ENCODE measurements at regions not wholly inside any gene's neighbourhood (a gene's known extent, or its start where the extent isn't known, plus 50 kb on each side); places are given as distances from the start of the nearest gene placed in this dataset.
"Not testable (repeated sequence)": the region's sequence is repeated elsewhere in the genome, so short reads cannot be mapped to it uniquely, and the experiment has no call there.

GRCh38 chr5:36505021-36505420, 101.4 kb upstream of the SLC1A3 start:
- FAIRE-seq: no peak
- TF ChIP-seq CTCF (IDR thresholded peaks at IDR 0.05; ENCODE audit: insufficient read depth, missing control alignments): no peak
- no peak for DNase-seq (ENCODE audit: insufficient read length, low spot score)

GRCh38 chr5:36507332-36507952, 99.0 kb upstream of the SLC1A3 start:
- FAIRE-seq: peak; percentile 29
- TF ChIP-seq CTCF (IDR thresholded peaks at IDR 0.05; ENCODE audit: insufficient read depth, missing control alignments): peak; percentile 78
- peak; percentile 33 for DNase-seq (ENCODE audit: insufficient read length, low spot score)

GRCh38 chr5:36508331-36508730, 98.1 kb upstream of the SLC1A3 start:
- not testable (repeated sequence) for DNase-seq (ENCODE audit: insufficient read length, low spot score); FAIRE-seq

- FAIRE-seq: not testable (repeated sequence)
These were observed 92.8 kb upstream of the SLC1A3 start for GRCh38 chr5:36513647-36514046.

GRCh38 chr5:36519881-36520280, 86.5 kb upstream of the SLC1A3 start:
- no peak for FAIRE-seq
- no peak for DNase-seq (ENCODE audit: insufficient read length, low spot score)
- no peak for TF ChIP-seq CTCF (IDR thresholded peaks at IDR 0.05; ENCODE audit: insufficient read depth, missing control alignments)

More at GRCh38 chr5:36513647-36514046, 92.8 kb upstream of the SLC1A3 start:
- DNase-seq (ENCODE audit: insufficient read length, low spot score): not testable (repeated sequence)

- no peak for TF ChIP-seq CTCF (IDR thresholded peaks at IDR 0.05; ENCODE audit: insufficient read depth, missing control alignments)
- no peak for FAIRE-seq
These were observed 85.2 kb upstream of the SLC1A3 start for GRCh38 chr5:36521219-36521618.

GRCh38 chr5:36521838-36522745, 84.3 kb upstream of the SLC1A3 start:
- TF ChIP-seq CTCF (IDR thresholded peaks at IDR 0.05; ENCODE audit: insufficient read depth, missing control alignments): no peak
- FAIRE-seq (no peak), DNase-seq (ENCODE audit: insufficient read length, low spot score) (no peak)

More at GRCh38 chr5:36521219-36521618, 85.2 kb upstream of the SLC1A3 start:
- no peak for DNase-seq (ENCODE audit: insufficient read length, low spot score)

- FAIRE-seq (no peak), DNase-seq (ENCODE audit: insufficient read length, low spot score) (no peak)
- no peak for TF ChIP-seq CTCF (IDR thresholded peaks at IDR 0.05; ENCODE audit: insufficient read depth, missing control alignments)
These were observed 83.7 kb upstream of the SLC1A3 start for GRCh38 chr5:36522746-36523065.

Data from D721Med (cell line).